GM13976 (cell line): ENCODE measurements at regions not wholly inside any gene's neighbourhood (a gene's known extent, or its start where the extent isn't known, plus 50 kb on each side); places are given as distances from the start of the nearest gene placed in this dataset.

Experiments used
- DNase-seq: peaks from one replicate; pipeline ENCODE4 v3.0.0; 2012; ENCODE audit warnings: low spot score
- in situ Hi-C: fragments of 300-500 bp; cut with MboI; formaldehyde crosslinking; loops from one replicate; pipeline ENCODE4 v1.12.0; 2022; ENCODE audit warnings: low sequenced_read_pairs, mixed read lengths, inconsistent platforms; ENCODE audit not compliant: unreplicated experiment
- TF ChIP-seq, protein P1 (sequence below): IDR thresholded peaks from 2 replicates; pipeline ENCODE4 v1.5.1; 2012; ENCODE audit warnings: borderline replicate concordance, mild to moderate bottlenecking; ENCODE audit not compliant: insufficient read depth; ENCODE audit errors: extremely low read depth, missing control alignments, control extremely low read depth

- in situ Hi-C loops = no loop called here
- no peak for DNase-seq
- TF ChIP-seq, protein P1, sequence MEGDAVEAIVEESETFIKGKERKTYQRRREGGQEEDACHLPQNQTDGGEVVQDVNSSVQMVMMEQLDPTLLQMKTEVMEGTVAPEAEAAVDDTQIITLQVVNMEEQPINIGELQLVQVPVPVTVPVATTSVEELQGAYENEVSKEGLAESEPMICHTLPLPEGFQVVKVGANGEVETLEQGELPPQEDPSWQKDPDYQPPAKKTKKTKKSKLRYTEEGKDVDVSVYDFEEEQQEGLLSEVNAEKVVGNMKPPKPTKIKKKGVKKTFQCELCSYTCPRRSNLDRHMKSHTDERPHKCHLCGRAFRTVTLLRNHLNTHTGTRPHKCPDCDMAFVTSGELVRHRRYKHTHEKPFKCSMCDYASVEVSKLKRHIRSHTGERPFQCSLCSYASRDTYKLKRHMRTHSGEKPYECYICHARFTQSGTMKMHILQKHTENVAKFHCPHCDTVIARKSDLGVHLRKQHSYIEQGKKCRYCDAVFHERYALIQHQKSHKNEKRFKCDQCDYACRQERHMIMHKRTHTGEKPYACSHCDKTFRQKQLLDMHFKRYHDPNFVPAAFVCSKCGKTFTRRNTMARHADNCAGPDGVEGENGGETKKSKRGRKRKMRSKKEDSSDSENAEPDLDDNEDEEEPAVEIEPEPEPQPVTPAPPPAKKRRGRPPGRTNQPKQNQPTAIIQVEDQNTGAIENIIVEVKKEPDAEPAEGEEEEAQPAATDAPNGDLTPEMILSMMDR = no peak
Measured at GRCh38 chr6:26220145-26220970, 133.1 kb downstream of the HFE start.

DNA sequence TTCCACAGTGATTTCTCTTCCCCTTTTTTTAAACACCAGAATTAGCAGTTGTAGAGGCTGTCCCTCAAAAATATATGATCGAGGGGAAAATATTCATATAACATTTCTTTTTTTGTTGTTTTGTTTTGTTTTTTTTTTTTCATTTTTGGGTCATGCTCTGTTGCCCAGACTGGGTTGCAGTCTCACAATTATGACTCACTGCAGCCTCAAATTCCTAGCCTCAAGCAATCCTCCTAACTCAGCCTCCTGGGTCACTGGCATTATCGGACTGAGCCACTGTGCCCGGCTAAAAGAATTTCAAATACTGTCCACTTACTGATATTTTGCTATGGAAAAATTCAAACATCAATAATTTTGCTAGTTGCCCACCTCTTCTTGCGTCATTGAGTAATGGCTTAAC, 134.0 kb downstream of the HFE start:
- DNase-seq = no peak
- in situ Hi-C loops = no loop called here
- TF ChIP-seq, protein P1 = no peak

- in situ Hi-C loops = no loop called here
- TF ChIP-seq, protein P1 = no peak
- no peak for DNase-seq
Measured at GRCh38 chr6:26222571-26222970, 135.3 kb downstream of the HFE start.

DNA sequence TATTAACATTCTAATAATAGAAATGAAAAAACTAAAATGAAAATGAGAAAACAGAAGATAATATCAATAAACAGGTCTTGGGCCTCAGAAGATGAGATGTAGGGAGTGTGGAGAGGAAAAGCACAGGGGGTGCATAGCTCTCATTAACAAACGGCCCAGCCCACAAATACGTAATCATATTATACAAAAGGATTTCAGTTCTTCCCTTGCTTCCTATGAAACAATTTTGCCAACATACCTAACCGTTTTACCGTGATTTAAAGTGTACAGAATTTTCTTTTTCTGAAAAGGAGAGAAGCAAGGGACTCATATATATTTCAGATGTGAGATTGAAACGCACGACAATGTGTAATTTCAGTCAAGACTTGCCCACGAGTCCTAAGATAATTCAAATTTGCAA, 136.0 kb downstream of the HFE start:
- in situ Hi-C loops = no loop called here
- no peak for DNase-seq
- TF ChIP-seq, protein P1 = no peak

DNA sequence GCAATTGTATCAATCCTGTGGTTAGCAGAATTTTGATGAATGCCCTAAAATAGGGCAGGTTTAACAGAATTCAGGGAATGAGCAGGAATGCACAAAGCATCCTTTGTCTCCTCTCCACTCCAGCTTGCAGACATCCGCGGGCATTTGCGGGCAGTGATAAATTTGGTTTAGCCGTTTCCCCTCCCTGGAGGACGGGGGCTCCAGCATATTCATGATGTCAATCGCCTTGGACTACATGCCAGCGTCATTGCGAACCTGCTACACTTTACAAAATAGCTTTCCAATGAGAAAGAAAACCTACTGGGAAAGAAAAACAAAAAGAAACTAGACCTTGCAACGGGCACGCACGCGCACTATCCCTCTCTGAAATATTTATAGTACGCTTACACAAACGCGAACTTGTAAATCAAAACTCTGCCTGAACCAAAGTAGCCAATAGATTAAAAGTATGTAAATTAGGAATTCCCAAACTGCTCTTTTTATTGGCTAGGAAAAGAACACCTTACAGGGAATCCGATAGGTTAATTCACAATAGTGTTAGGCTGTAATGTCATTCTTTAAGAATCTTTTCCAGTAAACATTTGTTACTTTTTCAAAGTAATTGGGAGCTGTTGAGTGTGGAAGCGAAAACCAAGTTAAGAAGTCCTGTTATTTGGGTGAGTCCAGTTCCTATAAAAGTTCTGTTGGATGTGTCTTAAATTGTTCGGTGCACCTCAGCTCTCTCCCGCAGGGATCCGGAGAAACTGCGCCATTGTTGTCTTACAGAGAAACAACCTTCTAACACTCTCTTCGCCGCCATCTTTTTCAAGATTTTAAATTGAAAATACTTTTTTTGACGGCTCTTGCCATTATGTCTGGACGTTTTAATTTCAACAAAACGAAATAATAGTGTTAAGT, 136.7 kb downstream of the HFE start:
- in situ Hi-C loops = no loop called here
- TF ChIP-seq, protein P1 = no peak

DNA sequence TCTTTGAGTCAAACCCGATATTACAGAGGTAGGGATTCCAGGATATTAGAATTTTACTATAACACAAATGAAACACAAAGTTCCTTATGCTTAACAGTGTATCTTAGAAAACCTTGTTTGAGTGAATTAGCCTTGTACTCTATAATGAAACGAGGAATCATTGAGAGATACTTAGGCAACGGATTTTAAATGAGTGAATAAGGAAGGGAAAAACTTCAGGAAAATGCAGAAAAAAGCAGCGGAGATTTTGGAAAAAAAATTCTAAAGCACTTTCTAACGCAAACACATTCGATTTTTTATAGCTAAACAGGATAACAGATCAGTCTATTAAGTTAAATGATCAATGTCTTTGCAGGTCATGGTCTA, 137.3 kb downstream of the HFE start:
- DNase-seq = no peak
- in situ Hi-C loops = no loop called here
- TF ChIP-seq, protein P1 = no peak

More for the DNA sequence above, 136.7 kb downstream of the HFE start:
- DNase-seq = peak; percentile 61
